Stimulated activated effector memory CD8-positive, alpha-beta T cell treated with anti-CD3 and anti-CD28 coated beads, Interleukin-12 subunit alpha, Interleukin-12 subunit beta, amount 100 ng/mL, for 72 hours (primary cell): ENCODE measurements at regions not wholly inside any gene's neighbourhood (a gene's known extent, or its start where the extent isn't known, plus 50 kb on each side); places are given as distances from the start of the nearest gene placed in this dataset.

Experiments used
- ATAC-seq: fragments of 150-1000 bp; cut with Tn5 transposase; 2 replicates; pipeline ENCODE4 v1.10.0; 2021
- DNase-seq, 2 donors: peaks; one replicate each; pipeline ENCODE4 v3.0.0; 2021 to 2022; ENCODE audit warnings: low spot score in 2 of 2
- H3K27ac Mint-ChIP-seq: one replicate; pipeline ENCODE4 v1.8.0; 2022; ENCODE audit warnings: mild to moderate bottlenecking, mixed read lengths
- H3K36me3 Mint-ChIP-seq: one replicate; pipeline ENCODE4 v1.8.0; 2022; ENCODE audit warnings: mild to moderate bottlenecking, mixed read lengths
- H3K4me1 Mint-ChIP-seq: one replicate; pipeline ENCODE4 v1.8.0; 2022; ENCODE audit warnings: mixed read lengths
- H3K4me3 Mint-ChIP-seq: one replicate; pipeline ENCODE4 v1.8.0; 2022; ENCODE audit warnings: mild to moderate bottlenecking, mixed read lengths
- H3K9me3 Mint-ChIP-seq: one replicate; pipeline ENCODE4 v1.8.0; 2022; ENCODE audit warnings: mixed read lengths

DNA sequence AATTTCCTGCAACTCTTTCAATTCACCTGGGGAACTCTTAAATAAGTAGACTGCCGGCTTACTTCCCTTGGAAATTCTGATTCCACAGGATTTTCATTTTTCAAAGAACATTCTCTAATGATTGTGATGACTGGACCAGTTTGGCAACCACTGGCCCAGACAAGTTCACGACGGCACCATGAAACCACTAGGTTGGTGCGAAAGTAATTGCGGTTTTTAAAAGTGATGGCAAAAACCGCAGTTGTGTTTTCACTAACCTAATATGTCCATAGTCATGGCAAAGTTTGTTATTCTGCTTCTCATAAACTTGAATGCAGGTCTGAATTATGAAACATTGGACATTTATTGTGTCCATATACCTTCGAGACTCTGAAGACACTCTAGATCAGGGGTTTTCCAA lies 317.2 kb downstream of the IRX1 start:
- ATAC-seq, result no peak
- no peaks in the 10 kb centered on the region for H3K36me3 Mint-ChIP-seq

DNA sequence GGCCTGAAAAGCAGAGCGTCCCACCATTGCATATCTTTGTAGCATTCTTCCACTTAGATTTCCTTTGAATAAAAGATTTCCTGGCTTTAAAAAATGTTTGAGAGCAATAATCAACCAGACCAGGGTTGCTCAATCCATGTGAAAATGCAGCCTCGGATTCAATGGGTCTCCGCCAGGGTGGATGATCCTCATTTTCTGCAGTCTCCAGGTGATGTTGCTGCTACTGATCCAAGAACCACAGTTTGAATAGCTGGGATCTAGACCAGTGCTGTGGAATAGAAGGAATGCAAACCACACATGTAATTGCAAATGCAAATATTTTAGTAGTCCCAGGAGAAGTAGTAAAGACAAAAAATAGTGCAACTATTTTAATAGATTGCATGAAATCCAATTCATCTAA lies 317.6 kb downstream of the IRX1 start:
- ATAC-seq (no peak), DNase-seq (no peak)
- Mint-ChIP-seq H3K4me3 (no peak overlapping the region), H3K4me1 (no peaks in the 10 kb centered on the region), H3K27ac (no peak overlapping the region), H3K36me3 (no peaks in the 10 kb centered on the region), H3K9me3 (peaks cover 20% of the 10 kb centered on the region)

More for the DNA sequence above, 317.2 kb downstream of the IRX1 start:
- Mint-ChIP-seq H3K4me3 (no peak overlapping the region), H3K4me1 (no peaks in the 10 kb centered on the region), H3K27ac (no peak overlapping the region), H3K9me3 (peaks cover 20% of the 10 kb centered on the region)
- DNase-seq, result no peak

DNA sequence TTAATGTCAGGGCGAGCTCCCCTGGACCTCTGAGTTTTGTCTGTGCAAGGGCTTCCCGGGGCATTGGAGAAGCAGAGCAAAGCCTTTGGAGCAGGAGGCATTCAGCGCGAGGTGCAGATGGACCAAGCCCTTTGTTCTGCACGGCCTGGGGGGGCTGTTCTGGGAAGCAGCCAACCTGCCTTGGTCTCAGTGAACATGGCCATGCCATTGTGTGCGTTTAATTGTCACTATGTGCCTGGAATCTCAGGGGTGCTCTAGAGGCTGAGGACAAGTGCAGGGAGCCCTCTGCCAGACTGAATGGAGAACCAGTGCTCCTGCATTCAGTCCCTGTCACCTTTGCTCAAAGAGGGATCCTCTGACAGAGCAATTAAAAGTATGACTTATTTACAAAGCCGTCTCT lies 329.4 kb downstream of the IRX1 start:
- ATAC-seq, result no peak
- no peak overlapping the region for H3K27ac Mint-ChIP-seq
- H3K36me3 Mint-ChIP-seq, result no peaks in the 10 kb centered on the region
- no peaks in the 10 kb centered on the region for H3K4me1 Mint-ChIP-seq
- no peak overlapping the region for H3K4me3 Mint-ChIP-seq
- peaks cover 28% of the 10 kb centered on the region for H3K9me3 Mint-ChIP-seq
- DNase-seq, result no peak

DNA sequence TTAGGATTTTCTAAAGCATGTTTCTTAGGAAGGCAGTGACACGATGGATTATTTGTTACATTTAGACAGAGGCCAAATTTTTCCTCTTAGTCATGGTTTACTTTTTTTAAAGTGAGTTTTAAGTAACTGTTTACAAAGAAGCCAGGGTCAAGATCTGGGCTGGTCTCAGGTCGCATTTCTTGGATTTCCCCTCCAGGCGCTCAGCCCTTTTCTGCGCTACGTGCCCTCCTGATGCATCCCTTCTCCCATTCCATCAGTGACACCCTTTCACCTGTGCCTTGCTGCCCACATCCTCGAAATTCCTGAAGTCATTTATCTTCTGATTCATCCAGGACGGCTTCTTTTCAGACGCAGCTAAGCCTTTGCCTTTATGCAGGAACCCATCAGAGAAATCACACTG lies 330.3 kb downstream of the IRX1 start:
- no peak overlapping the region for H3K4me3 Mint-ChIP-seq
- ATAC-seq, result no peak
- peaks cover 28% of the 10 kb centered on the region for H3K9me3 Mint-ChIP-seq
- H3K27ac Mint-ChIP-seq, result no peak overlapping the region
- H3K36me3 Mint-ChIP-seq, result no peaks in the 10 kb centered on the region
- H3K4me1 Mint-ChIP-seq, result no peaks in the 10 kb centered on the region
- DNase-seq, result no peak

DNA sequence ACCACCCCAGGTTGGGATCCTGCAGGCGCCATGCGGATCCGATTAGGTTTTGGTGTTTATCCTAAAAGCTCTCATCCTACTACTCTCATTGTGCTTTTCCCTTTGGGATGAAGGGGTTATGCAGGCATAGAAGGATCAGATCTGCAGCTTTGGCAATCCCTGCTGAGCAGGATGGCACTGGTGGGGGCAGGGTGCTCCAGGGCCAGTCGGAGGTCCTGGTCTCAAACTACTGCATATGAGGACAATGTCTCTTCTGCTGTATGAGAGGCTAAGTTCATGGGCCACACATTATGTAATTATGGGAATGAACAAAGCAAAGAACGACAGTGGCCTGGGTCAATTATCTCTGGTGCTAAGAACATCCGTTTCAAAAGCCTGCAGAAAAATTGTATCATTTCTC lies 334.2 kb downstream of the IRX1 start:
- ATAC-seq (no peak), DNase-seq (no peak)
- H3K9me3 Mint-ChIP-seq, result peaks cover 30% of the 10 kb centered on the region
- H3K4me3 Mint-ChIP-seq, result no peak overlapping the region
- H3K36me3 Mint-ChIP-seq, result no peaks in the 10 kb centered on the region
- H3K27ac Mint-ChIP-seq, result no peak overlapping the region
- no peaks in the 10 kb centered on the region for H3K4me1 Mint-ChIP-seq

DNA sequence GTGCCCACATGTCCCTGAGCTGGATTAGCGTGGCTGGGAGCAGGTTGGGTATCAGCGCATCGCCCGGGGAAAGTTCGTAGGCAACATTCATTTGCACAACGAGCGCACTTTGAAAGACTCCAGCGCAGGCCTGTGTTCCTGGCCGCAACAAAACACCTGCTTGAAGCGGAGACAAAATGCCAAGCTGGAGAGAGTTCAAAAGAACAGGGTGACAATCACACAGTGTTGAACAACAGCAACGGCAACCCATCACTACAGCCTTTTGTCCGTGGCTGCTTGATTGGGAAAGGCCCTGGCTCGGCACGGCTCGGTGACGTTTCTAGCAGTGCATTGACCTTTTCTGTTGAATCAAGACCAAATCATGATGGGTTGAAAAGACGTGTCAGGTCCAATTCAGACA lies 336.3 kb downstream of the IRX1 start:
- Mint-ChIP-seq H3K36me3 (no peaks in the 10 kb centered on the region), H3K4me1 (no peaks in the 10 kb centered on the region)

DNA sequence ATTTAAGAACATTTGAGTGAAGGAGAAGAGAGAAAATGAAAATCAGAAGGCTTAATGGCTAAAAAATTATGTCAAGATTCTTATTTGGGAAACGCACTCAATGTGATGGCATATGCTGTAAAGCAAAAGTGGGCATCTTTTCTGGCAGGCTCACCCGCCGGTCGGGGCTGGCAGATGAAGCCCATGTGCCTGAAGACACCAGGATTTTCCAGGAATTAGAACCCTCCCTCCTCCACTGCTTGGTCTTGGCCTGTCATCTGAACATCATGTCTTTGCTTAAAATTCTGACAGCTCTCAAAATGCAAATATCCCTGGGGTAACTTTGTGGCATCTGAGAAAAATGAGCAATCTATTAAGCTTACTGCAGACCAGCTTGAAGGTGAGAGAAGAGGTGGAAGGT lies 337.9 kb downstream of the IRX1 start:
- ATAC-seq (no peak), DNase-seq (no peak)
- Mint-ChIP-seq H3K9me3 (peaks cover 21% of the 10 kb centered on the region), H3K36me3 (no peaks in the 10 kb centered on the region), H3K27ac (no peak overlapping the region), H3K4me1 (no peaks in the 10 kb centered on the region), H3K4me3 (no peak overlapping the region)

More for the DNA sequence above, 336.3 kb downstream of the IRX1 start:
- Mint-ChIP-seq H3K4me3 (no peak overlapping the region), H3K9me3 (peaks cover 32% of the 10 kb centered on the region), H3K27ac (no peak overlapping the region)
- no peak for DNase-seq
- ATAC-seq, result no peak

DNA sequence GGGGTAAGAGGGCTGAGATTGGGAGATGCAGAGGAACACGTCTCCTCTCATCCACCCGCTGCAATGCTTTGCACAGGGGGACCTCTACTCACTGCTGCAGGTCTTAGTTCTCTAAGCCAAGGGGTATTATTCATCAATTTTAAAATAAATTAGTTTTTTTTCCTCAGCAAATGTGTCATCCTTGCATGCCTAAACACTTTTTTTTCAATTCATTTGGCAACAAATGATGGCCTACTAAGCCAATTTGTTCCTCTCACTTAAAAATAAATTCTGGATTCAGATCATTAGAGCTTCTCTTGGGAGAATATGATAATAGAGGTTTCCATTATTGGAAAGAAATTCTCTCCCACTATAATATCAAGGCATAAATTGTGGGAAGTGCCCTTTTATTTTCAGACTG lies 338.3 kb downstream of the IRX1 start:
- H3K9me3 Mint-ChIP-seq, result peaks cover 21% of the 10 kb centered on the region
- H3K36me3 Mint-ChIP-seq, result no peaks in the 10 kb centered on the region
- no peak overlapping the region for H3K27ac Mint-ChIP-seq
- DNase-seq (no peak), ATAC-seq (no peak)
- no peaks in the 10 kb centered on the region for H3K4me1 Mint-ChIP-seq
- H3K4me3 Mint-ChIP-seq, result no peak overlapping the region

DNA sequence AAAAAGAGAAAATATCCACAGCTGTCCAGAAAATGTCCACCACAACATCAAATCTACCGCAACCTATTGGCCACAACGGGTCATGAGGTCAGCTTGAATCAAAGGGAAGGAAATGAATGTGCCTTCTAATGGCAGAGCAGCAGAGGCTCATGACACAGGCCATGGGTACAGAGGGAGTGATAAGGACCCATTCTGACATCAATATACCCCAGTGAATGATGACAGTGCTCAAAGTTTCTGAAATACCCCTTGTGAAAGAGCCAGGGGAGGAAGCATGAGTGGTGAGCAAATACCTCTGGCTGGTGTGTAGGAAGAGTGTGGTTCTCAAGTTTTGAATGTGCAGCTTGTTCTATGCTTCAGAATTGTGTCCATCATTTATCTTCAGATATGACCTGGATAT lies 348.2 kb downstream of the IRX1 start:
- peaks cover 9% of the 10 kb centered on the region for H3K9me3 Mint-ChIP-seq
- ATAC-seq (no peak), DNase-seq (no peak)
- H3K4me1 Mint-ChIP-seq, result no peaks in the 10 kb centered on the region
- no peak overlapping the region for H3K4me3 Mint-ChIP-seq
- no peaks in the 10 kb centered on the region for H3K36me3 Mint-ChIP-seq
- no peak overlapping the region for H3K27ac Mint-ChIP-seq

DNA sequence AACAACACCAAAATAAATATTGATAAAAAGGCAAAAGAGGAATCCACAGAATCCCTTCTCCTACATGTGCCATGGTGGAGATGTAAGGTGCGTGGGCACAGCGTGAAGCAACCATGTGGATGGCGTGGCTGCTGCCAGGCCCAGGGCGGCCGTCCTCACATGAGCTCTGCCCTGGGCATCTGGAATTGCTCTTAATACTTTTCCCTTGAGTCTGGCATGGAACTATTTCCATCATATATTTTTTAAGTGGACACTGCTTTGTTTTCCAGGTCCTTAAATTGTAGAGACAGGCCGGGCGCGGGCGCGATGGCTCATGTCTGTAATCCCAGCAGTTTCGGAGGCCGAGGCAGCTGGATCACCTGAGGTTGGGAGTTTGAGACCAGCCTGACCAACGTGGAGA lies 349.3 kb downstream of the IRX1 start:
- H3K4me1 Mint-ChIP-seq, result no peaks in the 10 kb centered on the region
- no peaks in the 10 kb centered on the region for H3K36me3 Mint-ChIP-seq
- no peak overlapping the region for H3K27ac Mint-ChIP-seq
- DNase-seq (no peak), ATAC-seq (no peak)
- H3K9me3 Mint-ChIP-seq, result peaks cover 3% of the 10 kb centered on the region
- H3K4me3 Mint-ChIP-seq, result no peak overlapping the region

DNA sequence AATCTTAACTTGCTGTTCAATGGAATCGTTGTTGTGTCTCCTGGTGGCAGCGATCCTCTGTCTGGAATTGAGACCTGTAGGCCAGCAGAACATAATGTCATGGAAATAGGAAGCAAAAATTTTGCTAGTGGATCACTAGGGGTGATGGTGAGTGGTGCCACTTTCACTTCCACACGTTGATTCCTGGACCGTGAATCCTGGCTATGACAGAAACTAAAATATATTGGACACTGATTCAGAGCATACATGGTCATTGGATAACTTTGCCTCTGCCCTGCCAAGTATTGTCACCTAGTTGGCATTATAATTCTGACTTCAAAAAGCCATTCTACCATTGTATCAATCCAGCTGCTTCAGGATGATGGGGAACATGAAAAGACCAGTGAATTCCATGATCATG lies 353.2 kb downstream of the IRX1 start:
- Mint-ChIP-seq H3K9me3 (peaks cover 3% of the 10 kb centered on the region), H3K4me3 (no peak overlapping the region), H3K36me3 (no peaks in the 10 kb centered on the region), H3K4me1 (no peaks in the 10 kb centered on the region), H3K27ac (no peak overlapping the region)
- DNase-seq, result no peak
- no peak for ATAC-seq

DNA sequence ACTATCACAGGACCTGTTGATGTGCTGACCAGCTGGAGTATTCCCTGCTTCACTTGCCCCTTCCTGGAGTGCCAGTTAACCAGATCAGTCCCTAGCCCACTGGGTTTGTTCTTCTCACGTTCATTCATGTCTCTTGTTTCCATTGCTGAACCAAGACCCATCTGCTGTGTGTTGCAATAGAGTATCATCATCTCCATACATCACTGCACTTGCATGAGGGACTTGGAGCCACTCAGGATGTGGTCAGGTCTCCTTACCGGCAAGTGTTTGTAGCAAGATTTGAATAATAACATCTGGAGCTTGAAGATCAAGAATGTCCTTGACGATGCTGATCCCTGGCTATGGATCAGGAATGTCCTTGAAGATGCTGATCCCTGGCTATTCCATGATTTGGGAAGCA lies 358.6 kb downstream of the IRX1 start:
- no peak overlapping the region for H3K4me3 Mint-ChIP-seq
- DNase-seq, result no peak
- no peak for ATAC-seq
- H3K36me3 Mint-ChIP-seq, result no peaks in the 10 kb centered on the region
- H3K27ac Mint-ChIP-seq, result no peak overlapping the region
- no peaks in the 10 kb centered on the region for H3K4me1 Mint-ChIP-seq
- peaks cover 7% of the 10 kb centered on the region for H3K9me3 Mint-ChIP-seq

DNA sequence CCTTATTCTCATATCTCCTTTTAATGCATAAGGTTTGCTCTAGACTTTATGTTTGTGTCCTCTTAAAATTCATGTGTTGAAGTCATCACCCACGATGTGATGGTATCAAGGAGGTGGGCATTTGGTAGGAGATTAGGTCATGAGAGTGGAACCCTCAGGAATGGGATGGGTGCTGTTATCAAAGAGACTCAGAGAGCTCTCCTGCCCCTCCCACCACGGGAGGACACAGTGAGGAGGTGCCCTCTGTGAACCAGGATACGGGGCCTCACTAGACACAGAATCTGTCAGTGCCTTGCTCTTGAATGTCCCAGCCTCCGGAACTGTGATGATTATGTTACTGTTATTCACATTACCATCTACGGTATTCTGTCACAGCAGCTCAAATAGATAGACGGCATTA lies 359.0 kb downstream of the IRX1 start:
- Mint-ChIP-seq H3K4me3 (no peak overlapping the region), H3K27ac (no peak overlapping the region), H3K4me1 (no peaks in the 10 kb centered on the region), H3K9me3 (peaks cover 7% of the 10 kb centered on the region), H3K36me3 (no peaks in the 10 kb centered on the region)
- ATAC-seq (no peak), DNase-seq (no peak)

DNA sequence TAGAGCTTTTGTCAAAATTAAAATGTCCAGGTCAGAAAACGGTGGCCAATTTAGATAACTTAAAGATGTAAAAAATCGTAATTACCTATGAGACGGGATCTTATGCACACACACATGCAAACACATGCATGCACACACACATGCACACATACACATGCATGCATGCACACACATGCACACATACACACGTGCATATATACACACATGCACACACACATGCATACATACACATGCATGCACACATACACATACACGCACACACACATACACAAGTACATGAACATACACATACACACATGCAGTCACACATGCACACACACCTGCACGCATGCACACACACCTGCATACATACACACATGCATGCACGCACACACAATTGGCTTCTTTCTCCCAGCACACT lies 362.0 kb downstream of the IRX1 start:
- no peak overlapping the region for H3K27ac Mint-ChIP-seq
- no peak overlapping the region for H3K4me3 Mint-ChIP-seq
- no peak for DNase-seq
- H3K36me3 Mint-ChIP-seq, result no peaks in the 10 kb centered on the region
- ATAC-seq, result no peak
- no peaks in the 10 kb centered on the region for H3K4me1 Mint-ChIP-seq
- peaks cover 10% of the 10 kb centered on the region for H3K9me3 Mint-ChIP-seq

DNA sequence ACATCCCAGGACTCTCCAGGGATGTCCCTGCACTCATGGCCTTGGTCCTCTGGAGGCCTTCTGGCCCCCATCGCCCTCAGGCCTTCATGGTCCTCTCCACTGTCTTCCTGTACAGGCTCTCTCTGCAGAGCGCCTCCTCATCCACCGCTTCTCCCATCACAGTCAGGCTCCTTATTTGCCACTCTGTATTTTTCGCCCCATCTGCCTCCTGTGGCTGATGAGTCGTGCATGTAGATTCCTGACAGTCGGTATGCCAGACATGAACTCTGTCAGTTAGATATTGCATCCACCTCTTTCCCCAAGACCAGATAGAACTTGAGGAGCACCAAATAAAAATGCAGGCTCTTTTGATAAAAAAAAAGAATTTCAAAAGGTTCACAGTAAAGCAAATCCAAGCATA lies 362.8 kb downstream of the IRX1 start:
- H3K9me3 Mint-ChIP-seq, result peaks cover 11% of the 10 kb centered on the region
- no peaks in the 10 kb centered on the region for H3K4me1 Mint-ChIP-seq
- no peak overlapping the region for H3K4me3 Mint-ChIP-seq
- no peak overlapping the region for H3K27ac Mint-ChIP-seq
- ATAC-seq (no peak), DNase-seq (no peak)
- no peaks in the 10 kb centered on the region for H3K36me3 Mint-ChIP-seq

DNA sequence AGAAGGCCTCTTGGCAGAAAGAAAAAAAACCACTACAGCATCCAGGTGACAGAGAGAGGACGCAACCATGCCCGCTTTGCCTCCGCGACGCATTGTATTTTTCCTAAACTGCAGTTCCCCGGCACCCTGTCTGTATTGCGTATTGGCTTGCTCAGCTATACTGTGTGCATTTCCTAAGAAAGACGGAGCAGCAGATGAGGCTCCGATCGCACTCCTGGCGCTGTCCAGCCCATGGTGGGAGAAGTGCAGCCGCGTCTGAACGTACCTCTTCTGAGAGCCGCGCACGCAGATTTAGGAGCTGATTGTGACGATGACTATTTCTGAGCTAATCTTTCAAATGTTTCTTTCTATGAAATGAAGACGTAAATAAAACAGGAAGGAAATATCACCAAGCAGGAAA lies 366.5 kb downstream of the IRX1 start:
- DNase-seq (no peak), ATAC-seq (no peak)
- Mint-ChIP-seq H3K36me3 (no peaks in the 10 kb centered on the region), H3K4me1 (no peaks in the 10 kb centered on the region), H3K9me3 (peaks cover 18% of the 10 kb centered on the region), H3K27ac (no peak overlapping the region), H3K4me3 (no peak overlapping the region)

DNA sequence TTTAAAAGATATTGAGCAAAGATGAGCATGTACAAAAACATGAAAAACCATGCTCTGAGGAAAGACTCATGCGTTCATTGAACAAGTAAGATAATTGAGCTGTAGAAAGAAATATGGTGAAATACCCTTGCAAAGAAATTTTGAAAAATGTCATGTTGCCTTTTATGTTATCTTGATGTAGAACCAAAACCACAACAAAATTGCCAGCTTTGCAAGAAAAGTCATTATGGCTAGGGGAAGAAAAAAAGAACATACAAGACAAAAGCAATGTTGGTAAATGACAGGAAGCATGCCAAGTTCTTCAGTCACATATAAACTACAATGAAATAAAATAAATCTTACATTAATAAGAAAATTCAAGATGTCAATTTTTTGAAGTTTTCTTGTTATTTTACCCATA lies 368.0 kb downstream of the IRX1 start:
- ATAC-seq (no peak), DNase-seq (no peak)
- Mint-ChIP-seq H3K36me3 (no peaks in the 10 kb centered on the region), H3K9me3 (peaks cover 19% of the 10 kb centered on the region), H3K27ac (no peak overlapping the region), H3K4me1 (no peaks in the 10 kb centered on the region), H3K4me3 (no peak overlapping the region)
